A673 (cell line): ENCODE measurements at regions not wholly inside any gene's neighbourhood (a gene's known extent, or its start where the extent isn't known, plus 50 kb on each side); places are given as distances from the start of the nearest gene placed in this dataset.

Experiments
- BruUV-seq: library from RNA; stranded (reverse); fragments of 400-500 nt; replicated peaks from 2 replicates; lab custom pipeline; 2021; lab: Mats Ljungman, UMichigan
- CTCF ChIA-PET: fragments of 300-600 bp; sonication (Branson Sonifier 250); formaldehyde crosslinking; loops from one replicate; lab custom pipeline; 2022; ENCODE audit warnings: antibody characterized with exemption; lab: Charles Lee
- POLR2A ChIA-PET: fragments of 300-600 bp; sonication (Branson Sonifier 250); formaldehyde crosslinking; loops from one replicate; lab custom pipeline; 2022; ENCODE audit warnings: antibody characterized with exemption; ENCODE audit not compliant: low non-redundant PET; lab: Charles Lee
- DNase-seq: peaks from one replicate; pipeline ENCODE4 v3.0.0-alpha.2; 2015; ENCODE audit warnings: low spot score
- H3K27ac ChIP-seq: fragments of 200-600 bp; sonication (generic); 2 replicates; pipeline ENCODE4 v1.5.1; 2016; ENCODE audit warnings: mixed run types, low read depth, mild to moderate bottlenecking, mixed read lengths, antibody characterized with exemption, low read length; ENCODE audit not compliant: poor library complexity, severe bottlenecking
- H3K27me3 ChIP-seq: fragments of 200-600 bp; sonication (generic); replicated peaks from 2 replicates; pipeline ENCODE4 v1.6.1; 2017; ENCODE audit warnings: mixed run types, low read depth, mild to moderate bottlenecking, mixed read lengths, antibody characterized with exemption, low read length; ENCODE audit not compliant: insufficient read depth, poor library complexity
- H3K36me3 ChIP-seq: fragments of 200-600 bp; sonication (generic); 2 replicates; pipeline ENCODE4 v1.6.1; 2016; ENCODE audit warnings: mixed run types, mild to moderate bottlenecking, mixed read lengths, antibody characterized with exemption, low read length; ENCODE audit not compliant: insufficient read depth, poor library complexity, severe bottlenecking
- H3K4me1 ChIP-seq: fragments of 200-600 bp; sonication (generic); 2 replicates; pipeline ENCODE4 v1.6.1; 2017; ENCODE audit warnings: mixed run types, mild to moderate bottlenecking, mixed read lengths, antibody characterized with exemption, low read length; ENCODE audit not compliant: insufficient read depth, poor library complexity, severe bottlenecking
- H3K4me3 ChIP-seq: fragments of 200-600 bp; sonication (generic); 2 replicates; pipeline ENCODE4 v1.5.1; 2016; ENCODE audit warnings: low read depth, mixed run types, mild to moderate bottlenecking, mixed read lengths, low read length; ENCODE audit not compliant: poor library complexity, severe bottlenecking
- H3K9me3 ChIP-seq: fragments of 200-600 bp; sonication (generic); 2 replicates; pipeline ENCODE4 v1.6.1; 2016; ENCODE audit warnings: mixed run types, low read depth, mild to moderate bottlenecking, mixed read lengths, antibody characterized with exemption, low read length; ENCODE audit not compliant: poor library complexity, severe bottlenecking
- EZH2 ChIP-seq: fragments of 200-600 bp; sonication (generic); IDR thresholded peaks from 2 replicates; pipeline ENCODE4 v1.6.1; 2017; ENCODE audit warnings: borderline replicate concordance, low read depth, mild to moderate bottlenecking, mixed read lengths, antibody characterized with exemption, low read length; ENCODE audit not compliant: poor library complexity, severe bottlenecking
- intact Hi-C: fragments of 100-400 bp; cut with micrococcal nuclease; formaldehyde crosslinking; loops from one replicate; pipeline ENCODE4 v1.10.0; 2022; ENCODE audit not compliant: unreplicated experiment
- TF ChIP-seq, protein P1 (sequence below): fragments of 300-800, 200-600 bp; sonication (generic); conservative IDR thresholded peaks from 2 replicates; pipeline ENCODE4 v1.5.1; 2017; ENCODE audit warnings: low read depth, mild to moderate bottlenecking, antibody characterized with exemption, low read length, moderate library complexity, mixed read lengths

DNA sequence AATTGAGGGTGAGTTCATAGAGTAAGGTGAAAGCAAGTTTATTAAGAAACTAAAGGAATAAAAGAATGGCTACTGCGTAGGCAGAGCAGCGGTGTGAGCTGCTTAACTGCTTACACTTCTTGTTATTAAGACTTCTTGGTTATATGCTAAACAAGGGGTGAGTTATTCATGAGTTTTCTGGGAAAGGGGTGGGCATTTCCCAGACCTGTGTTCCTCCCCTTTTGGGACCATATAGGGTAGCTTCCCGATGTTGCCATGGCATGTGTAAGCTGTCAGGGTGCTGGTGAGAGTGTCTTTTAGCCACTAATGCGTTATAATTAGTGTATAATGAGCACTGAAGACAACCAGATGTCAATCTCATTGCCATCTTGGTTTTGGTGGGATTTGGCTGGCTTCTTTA is 126.5 kb downstream of the ARSF start:
- peaks cover 22% of the 10 kb centered on the region for H3K27me3 ChIP-seq
- no TSS peak for BruUV-seq

DNA sequence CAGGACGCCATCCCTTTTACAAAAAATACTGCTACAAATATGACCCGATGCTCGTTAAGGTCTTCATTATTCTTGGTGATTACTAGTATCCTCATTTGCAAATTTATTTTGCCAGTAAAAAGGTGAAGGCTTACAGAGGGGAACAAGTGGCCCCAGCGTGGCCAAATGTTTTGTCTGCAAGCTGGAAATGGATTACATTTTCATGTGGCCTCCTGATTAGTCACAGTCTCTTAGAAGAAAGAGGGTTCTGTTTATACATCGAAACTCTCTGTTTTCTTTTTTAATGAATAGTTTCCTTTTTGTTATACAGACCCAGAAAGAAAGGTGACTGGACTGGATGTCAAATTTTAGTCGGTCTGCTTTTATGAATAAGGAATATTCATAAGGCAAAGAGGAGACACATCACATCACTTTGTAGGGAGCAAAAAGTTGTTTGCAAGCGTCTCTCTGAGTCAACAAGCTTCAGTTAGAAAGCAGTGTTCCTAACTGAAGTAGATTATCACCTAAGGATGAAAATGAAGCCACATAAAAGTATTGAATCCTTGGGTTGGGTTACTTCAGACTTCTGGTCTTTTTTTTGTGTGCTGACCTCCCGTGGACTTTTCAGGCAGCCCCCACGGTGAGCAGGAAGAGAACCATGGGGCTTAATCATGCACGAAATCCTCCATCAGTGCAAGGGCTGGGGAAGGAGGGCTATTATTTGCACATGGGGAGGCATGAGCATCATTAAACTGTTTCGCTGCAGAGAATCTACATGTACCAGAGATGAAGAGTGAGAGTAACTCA is 125.6 kb downstream of the ARSF start:
- CTCF ChIA-PET, result no interaction called here
- no peaks in the 10 kb centered on the region for H3K36me3 ChIP-seq
- DNase-seq, result peak; percentile 25
- intact Hi-C loops, result loop anchor here (10.0 kb wide), 1 partner anchor 58 kb away; no protein-coding TSS in a partner anchor
- no peak for TF ChIP-seq EZH2
- TF ChIP-seq, protein P1, sequence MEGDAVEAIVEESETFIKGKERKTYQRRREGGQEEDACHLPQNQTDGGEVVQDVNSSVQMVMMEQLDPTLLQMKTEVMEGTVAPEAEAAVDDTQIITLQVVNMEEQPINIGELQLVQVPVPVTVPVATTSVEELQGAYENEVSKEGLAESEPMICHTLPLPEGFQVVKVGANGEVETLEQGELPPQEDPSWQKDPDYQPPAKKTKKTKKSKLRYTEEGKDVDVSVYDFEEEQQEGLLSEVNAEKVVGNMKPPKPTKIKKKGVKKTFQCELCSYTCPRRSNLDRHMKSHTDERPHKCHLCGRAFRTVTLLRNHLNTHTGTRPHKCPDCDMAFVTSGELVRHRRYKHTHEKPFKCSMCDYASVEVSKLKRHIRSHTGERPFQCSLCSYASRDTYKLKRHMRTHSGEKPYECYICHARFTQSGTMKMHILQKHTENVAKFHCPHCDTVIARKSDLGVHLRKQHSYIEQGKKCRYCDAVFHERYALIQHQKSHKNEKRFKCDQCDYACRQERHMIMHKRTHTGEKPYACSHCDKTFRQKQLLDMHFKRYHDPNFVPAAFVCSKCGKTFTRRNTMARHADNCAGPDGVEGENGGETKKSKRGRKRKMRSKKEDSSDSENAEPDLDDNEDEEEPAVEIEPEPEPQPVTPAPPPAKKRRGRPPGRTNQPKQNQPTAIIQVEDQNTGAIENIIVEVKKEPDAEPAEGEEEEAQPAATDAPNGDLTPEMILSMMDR, result no peak
- H3K27me3 ChIP-seq, result peaks cover 22% of the 10 kb centered on the region
- H3K4me3 ChIP-seq, result no peak overlapping the region
- no TSS peak for BruUV-seq
- no peaks in the 10 kb centered on the region for H3K4me1 ChIP-seq
- POLR2A ChIA-PET, result no interaction called here
- no peaks in the 10 kb centered on the region for H3K9me3 ChIP-seq
- H3K27ac ChIP-seq, result no peak overlapping the region

More for the DNA sequence above, 126.5 kb downstream of the ARSF start:
- Histone ChIP-seq H3K4me3 (no peak overlapping the region), H3K36me3 (no peaks in the 10 kb centered on the region), H3K27ac (no peak overlapping the region), H3K4me1 (no peaks in the 10 kb centered on the region), H3K9me3 (no peaks in the 10 kb centered on the region)
- ChIA-PET CTCF (no interaction called here), POLR2A (no interaction called here)
- TF ChIP-seq, protein P1, result no peak
- no peak for TF ChIP-seq EZH2
- no peak for DNase-seq
- intact Hi-C loops, result loop anchor here (10.0 kb wide), 1 partner anchor 57 kb away; no protein-coding TSS in a partner anchor

DNA sequence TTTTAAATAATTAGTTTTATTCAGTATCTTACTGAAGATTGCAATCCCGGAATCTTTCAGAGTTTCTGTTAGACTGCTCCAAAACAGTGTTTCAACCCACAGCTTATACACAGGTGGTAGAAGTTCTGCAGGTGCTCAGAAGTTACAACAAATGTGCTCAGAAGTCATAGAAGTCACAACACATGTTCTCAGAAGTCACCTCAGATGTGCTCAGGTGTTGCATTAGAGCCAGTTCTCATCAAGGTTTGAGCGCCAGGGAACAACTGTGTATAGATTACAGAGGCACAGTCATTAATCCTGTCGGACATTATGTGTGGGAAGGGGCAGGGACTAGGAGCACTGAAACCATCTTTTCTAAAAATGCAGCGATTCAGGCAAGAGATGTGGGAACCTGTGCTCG is 124.5 kb downstream of the ARSF start:
- CTCF ChIA-PET, result no interaction called here
- BruUV-seq, result no TSS peak

More for the DNA sequence above, 124.5 kb downstream of the ARSF start:
- TF ChIP-seq EZH2, result no peak
- TF ChIP-seq, protein P1, result no peak
- Histone ChIP-seq H3K36me3 (no peaks in the 10 kb centered on the region), H3K9me3 (no peaks in the 10 kb centered on the region), H3K27me3 (peaks cover 26% of the 10 kb centered on the region), H3K27ac (no peak overlapping the region), H3K4me3 (no peak overlapping the region), H3K4me1 (no peaks in the 10 kb centered on the region)
- POLR2A ChIA-PET, result no interaction called here
- no peak for DNase-seq
- intact Hi-C loops, result loop anchor here (10.0 kb wide), 1 partner anchor 59 kb away; no protein-coding TSS in a partner anchor
